Body of pancreas (tissue), 4 donors: ENCODE measurements at regions not wholly inside any gene's neighbourhood (a gene's known extent, or its start where the extent isn't known, plus 50 kb on each side); places are given as distances from the start of the nearest gene placed in this dataset.
"Not testable (repeated sequence)": the region's sequence is repeated elsewhere in the genome, so short reads cannot be mapped to it uniquely, and the experiment has no call there.

Source experiments
- ATAC-seq: fragments of 150-250 bp; one replicate; pipeline ENCODE4 v1.9.1; 2016
- DNase-seq, 4 donors: peaks; one replicate each; pipeline ENCODE4 v3.0.0-alpha.2; 2019
- H3K27ac ChIP-seq, 4 donors: fragments of 200-600 bp; sonication (generic); 1 replicate in 3 of 4; 2 replicates in 1 of 4; pipeline versions ENCODE4 v1.5.1 to v1.6.1; 2016 to 2019; ENCODE audit warnings: mild to moderate bottlenecking in 1 of 4, mixed read lengths in 1 of 4, moderate library complexity in 1 of 4
- H3K27me3 ChIP-seq, 2 donors: fragments of 200-600 bp; sonication (generic); one replicate each; pipeline ENCODE4 v1.6.0; 2016; ENCODE audit warnings: mild to moderate bottlenecking in 1 of 2
- H3K36me3 ChIP-seq, 2 donors: fragments of 200-600 bp; sonication (generic); replicated peaks in 1 of 2; 2 replicates each; pipeline ENCODE4 v1.5.1; 2016; ENCODE audit warnings: low read depth in 2 of 2; ENCODE audit not compliant: insufficient read depth in 1 of 2
- H3K4me1 ChIP-seq: fragments of 200-600 bp; sonication (generic); one replicate; pipeline ENCODE4 v1.6.0; 2016
- H3K4me3 ChIP-seq, 2 donors: fragments of 200-600 bp; sonication (generic); 1 replicate in 1 of 2; 2 replicates in 1 of 2; pipeline ENCODE4 v1.5.1; 2016 to 2019
- H3K9me3 ChIP-seq, 3 donors: fragments of 200-600 bp; sonication (generic); 1 replicate in 2 of 3; 2 replicates in 1 of 3; pipeline ENCODE4 v1.5.1; 2016
- POLR2A ChIP-seq, 3 donors: fragments of 450-650 bp; IDR thresholded peaks; one replicate each; pipeline ENCODE4 v1.6.1; 2016; ENCODE audit warnings: antibody characterized with exemption in 3 of 3, mild to moderate bottlenecking in 2 of 3
- WGBS, 2 donors: methylation state at CpG; one replicate each; pipeline ENCODE4 v1.1.5; 2017; 5-methylcytosine and 5-hydroxymethylcytosine counted together
- intact Hi-C: fragments of 100-400 bp; cut with DNase I; formaldehyde crosslinking; loops from one replicate; pipeline ENCODE4 v1.15.1; 2023
- TF ChIP-seq, protein P1 (sequence below), 7 experiments: fragments of 450-650 bp in 4 of 7; fragments of 200-600 bp in 3 of 7; sonication (generic) in 3 of 7; IDR thresholded peaks; one replicate each; pipeline ENCODE4 v1.5.1; 2016 to 2019; ENCODE audit warnings: antibody characterized with exemption in 7 of 7

- H3K4me3 ChIP-seq = no peak overlapping the region
- no peak overlapping the region for H3K27ac ChIP-seq
- DNase-seq (no peak), ATAC-seq (no peak)
- H3K36me3 ChIP-seq = no peaks in the 10 kb centered on the region
- TF ChIP-seq POLR2A (IDR thresholded peaks at IDR 0.05) = no peak
- TF ChIP-seq, protein P1, sequence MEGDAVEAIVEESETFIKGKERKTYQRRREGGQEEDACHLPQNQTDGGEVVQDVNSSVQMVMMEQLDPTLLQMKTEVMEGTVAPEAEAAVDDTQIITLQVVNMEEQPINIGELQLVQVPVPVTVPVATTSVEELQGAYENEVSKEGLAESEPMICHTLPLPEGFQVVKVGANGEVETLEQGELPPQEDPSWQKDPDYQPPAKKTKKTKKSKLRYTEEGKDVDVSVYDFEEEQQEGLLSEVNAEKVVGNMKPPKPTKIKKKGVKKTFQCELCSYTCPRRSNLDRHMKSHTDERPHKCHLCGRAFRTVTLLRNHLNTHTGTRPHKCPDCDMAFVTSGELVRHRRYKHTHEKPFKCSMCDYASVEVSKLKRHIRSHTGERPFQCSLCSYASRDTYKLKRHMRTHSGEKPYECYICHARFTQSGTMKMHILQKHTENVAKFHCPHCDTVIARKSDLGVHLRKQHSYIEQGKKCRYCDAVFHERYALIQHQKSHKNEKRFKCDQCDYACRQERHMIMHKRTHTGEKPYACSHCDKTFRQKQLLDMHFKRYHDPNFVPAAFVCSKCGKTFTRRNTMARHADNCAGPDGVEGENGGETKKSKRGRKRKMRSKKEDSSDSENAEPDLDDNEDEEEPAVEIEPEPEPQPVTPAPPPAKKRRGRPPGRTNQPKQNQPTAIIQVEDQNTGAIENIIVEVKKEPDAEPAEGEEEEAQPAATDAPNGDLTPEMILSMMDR (IDR thresholded peaks at IDR 0.05) = no peak
- intact Hi-C loops = no loop called here
- no peaks in the 10 kb centered on the region for H3K4me1 ChIP-seq
- 63 to 82% methylated on average over 2 to 4 of the region's 4 CpGs for WGBS, 2 donors
- no peaks in the 10 kb centered on the region for H3K9me3 ChIP-seq
- H3K27me3 ChIP-seq = no peaks in the 10 kb centered on the region
Measured at GRCh38 chrY:12305456-12305855, 395.6 kb upstream of the USP9Y start.

DNA sequence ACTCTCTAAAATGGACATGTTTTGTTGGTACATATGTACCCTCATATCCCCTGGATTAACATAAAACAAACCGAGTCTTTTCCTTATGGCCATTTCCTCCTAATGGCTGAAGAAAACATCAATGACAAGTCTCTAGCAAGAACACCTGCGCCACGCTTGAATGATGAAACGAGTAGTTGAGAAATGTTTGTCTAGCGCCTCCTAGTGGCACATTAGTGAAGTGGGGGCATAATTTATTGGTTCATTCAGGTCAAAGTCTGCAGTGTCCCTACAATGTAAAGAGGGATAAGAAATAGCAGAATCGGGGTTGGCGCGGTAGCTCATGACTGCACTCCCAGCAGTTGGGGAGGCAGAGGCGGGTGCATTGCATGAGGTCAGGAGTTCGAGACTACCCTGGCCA, 391.8 kb upstream of the USP9Y start:
- 19 to 27% methylated on average over 8 to 10 of the region's 10 CpGs for WGBS, 2 donors
- no peak for TF ChIP-seq POLR2A (IDR thresholded peaks at IDR 0.05)
- TF ChIP-seq, protein P1 (IDR thresholded peaks at IDR 0.05) = peak in 4 of 7 experiments; percentile 8 to 39 (median 36)

DNA sequence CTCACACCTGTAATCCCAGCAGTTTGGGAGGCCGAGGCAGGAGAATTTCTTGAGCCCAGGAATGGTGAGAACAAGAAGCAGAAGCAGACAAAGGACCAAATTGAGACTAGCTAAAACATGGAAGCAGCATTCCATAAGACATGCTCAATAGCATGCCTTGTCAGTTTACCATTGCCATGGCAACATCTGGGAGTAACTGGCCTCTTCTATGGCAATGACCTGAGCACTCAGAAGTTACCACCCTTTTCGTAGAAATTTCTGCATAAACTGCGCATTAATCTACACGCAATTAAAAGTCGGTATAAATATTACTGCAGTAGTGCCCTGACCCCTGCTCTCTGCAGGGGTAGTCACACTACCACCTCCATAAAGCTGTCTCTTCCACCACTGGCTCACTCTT, 390.2 kb upstream of the USP9Y start:
- no peak for ATAC-seq
- no peaks in the 10 kb centered on the region for H3K36me3 ChIP-seq
- DNase-seq = no peak
- no peaks in the 10 kb centered on the region for H3K4me1 ChIP-seq
- H3K27ac ChIP-seq = no peak overlapping the region
- TF ChIP-seq, protein P1 (IDR thresholded peaks at IDR 0.05) = no peak
- no peak for TF ChIP-seq POLR2A (IDR thresholded peaks at IDR 0.05)
- H3K27me3 ChIP-seq = no peaks in the 10 kb centered on the region
- no peak overlapping the region for H3K4me3 ChIP-seq
- intact Hi-C loops = no loop called here
- no peaks in the 10 kb centered on the region for H3K9me3 ChIP-seq
- 74 to 96% methylated on average over 5 of the region's 5 CpGs for WGBS, 2 donors

More for the DNA sequence above, 391.8 kb upstream of the USP9Y start:
- Histone ChIP-seq H3K4me3 (no peak overlapping the region), H3K27ac (no peak overlapping the region), H3K9me3 (no peaks in the 10 kb centered on the region), H3K4me1 (no peaks in the 10 kb centered on the region), H3K27me3 (no peaks in the 10 kb centered on the region), H3K36me3 (no peaks in the 10 kb centered on the region)
- intact Hi-C loops = no loop called here
- DNase-seq = peak in 2 of 4 donors; percentile 19 to 20
- ATAC-seq = no peak

- DNase-seq (no peak), ATAC-seq (no peak)
- no peaks in the 10 kb centered on the region for H3K4me1 ChIP-seq
- no peaks in the 10 kb centered on the region for H3K27me3 ChIP-seq
- 68 to 87% methylated on average over 5 to 7 of the region's 7 CpGs for WGBS, 2 donors
- H3K36me3 ChIP-seq = no peaks in the 10 kb centered on the region
- no peaks in the 10 kb centered on the region for H3K9me3 ChIP-seq
- intact Hi-C loops = no loop called here
- H3K4me3 ChIP-seq = no peak overlapping the region
- no peak overlapping the region for H3K27ac ChIP-seq
- TF ChIP-seq, protein P1 (IDR thresholded peaks at IDR 0.05) = no peak
- TF ChIP-seq POLR2A (IDR thresholded peaks at IDR 0.05) = no peak
Measured at GRCh38 chrY:12327751-12328150, 373.3 kb upstream of the USP9Y start.

- H3K27me3 ChIP-seq, ATAC-seq, H3K27ac ChIP-seq, intact Hi-C loops, H3K4me1 ChIP-seq, H3K4me3 ChIP-seq, H3K9me3 ChIP-seq, DNase-seq, H3K36me3 ChIP-seq: not testable (repeated sequence)
- 83 to 93% methylated on average over 2 to 6 of the region's 10 CpGs for WGBS, 2 donors
Measured at GRCh38 chrY:12331917-12332316, 369.1 kb upstream of the USP9Y start.
